Neural progenitor cell (in vitro differentiated cells): ENCODE measurements at regions not wholly inside any gene's neighbourhood (a gene's known extent, or its start where the extent isn't known, plus 50 kb on each side); places are given as distances from the start of the nearest gene placed in this dataset.

ENCODE experiments used
- DNase-seq: peaks from one replicate; pipeline ENCODE4 v3.0.0-alpha.2; 2016; ENCODE audit warnings: low spot score
- H2AFZ ChIP-seq: fragments of 200-600 bp; sonication (generic); replicated peaks from 2 replicates; pipeline ENCODE4 v1.6.1; 2016; ENCODE audit warnings: antibody characterized with exemption
- H3F3A ChIP-seq: fragments of 200-600 bp; sonication (generic); 2 replicates; pipeline ENCODE4 v1.6.1; 2016; ENCODE audit warnings: antibody characterized with exemption, low read depth
- H3K27ac ChIP-seq: fragments of 200-600 bp; sonication (generic); 2 replicates; pipeline ENCODE4 v1.5.1; 2016; ENCODE audit warnings: mild to moderate bottlenecking
- H3K27me3 ChIP-seq: fragments of 200-600 bp; sonication (generic); 2 replicates; pipeline ENCODE4 v1.6.1; 2016; ENCODE audit warnings: mild to moderate bottlenecking, moderate library complexity
- H3K36me3 ChIP-seq: fragments of 200-600 bp; sonication (generic); 2 replicates; pipeline ENCODE4 v1.5.1; 2016
- H3K4me1 ChIP-seq: fragments of 200-600 bp; sonication (generic); 2 replicates; pipeline ENCODE4 v1.6.1; 2016; ENCODE audit warnings: mixed run types
- H3K4me2 ChIP-seq: fragments of 200-600 bp; sonication (generic); 2 replicates; pipeline ENCODE4 v1.6.1; 2016
- H3K4me3 ChIP-seq: fragments of 200-600 bp; sonication (generic); 2 replicates; pipeline ENCODE4 v1.5.1; 2016
- H3K79me2 ChIP-seq: fragments of 200-600 bp; sonication (generic); 2 replicates; pipeline ENCODE4 v1.6.1; 2016; ENCODE audit warnings: low read depth
- H3K9ac ChIP-seq: fragments of 200-600 bp; sonication (generic); 2 replicates; pipeline ENCODE4 v1.6.1; 2016
- H3K9me3 ChIP-seq: fragments of 200-600 bp; sonication (generic); 2 replicates; pipeline ENCODE4 v1.5.1; 2016; ENCODE audit warnings: low read depth
- H4K20me1 ChIP-seq: fragments of 200-600 bp; sonication (generic); 2 replicates; pipeline ENCODE4 v1.6.1; 2016; ENCODE audit warnings: low read depth
- H3K27ac Mint-ChIP-seq: 3 replicates; pipeline ENCODE4 v1.8.0; 2021; ENCODE audit warnings: mixed read lengths
- H3K27me3 Mint-ChIP-seq: 2 replicates; pipeline ENCODE4 v1.8.0; 2022; ENCODE audit warnings: low read depth, mild to moderate bottlenecking, inconsistent platforms, moderate library complexity, mixed read lengths; ENCODE audit not compliant: insufficient read depth
- H3K36me3 Mint-ChIP-seq: 3 replicates; pipeline ENCODE4 v1.8.0; 2021; ENCODE audit warnings: mixed read lengths
- H3K4me1 Mint-ChIP-seq: 3 replicates; pipeline ENCODE4 v1.8.0; 2021; ENCODE audit warnings: mixed read lengths
- H3K4me3 Mint-ChIP-seq: 3 replicates; pipeline ENCODE4 v1.8.0; 2021; ENCODE audit warnings: mild to moderate bottlenecking, moderate library complexity, mixed read lengths
- H3K9me3 Mint-ChIP-seq: 3 replicates; pipeline ENCODE4 v1.8.0; 2020; ENCODE audit warnings: mixed read lengths
- CTCF ChIP-seq: fragments of 200-600 bp; sonication (generic); IDR thresholded peaks from 2 replicates; pipeline ENCODE4 v1.5.1; 2017; ENCODE audit warnings: antibody characterized with exemption, mild to moderate bottlenecking
- EZH2 ChIP-seq: fragments of 200-600 bp; sonication (generic); IDR thresholded peaks from 2 replicates; pipeline ENCODE4 v1.6.1; 2017; ENCODE audit warnings: antibody characterized with exemption, mild to moderate bottlenecking, moderate library complexity
- EZH2phosphoT487 ChIP-seq: fragments of 200-600 bp; sonication (generic); IDR thresholded peaks from 2 replicates; pipeline ENCODE4 v1.6.1; 2017; ENCODE audit warnings: antibody characterized with exemption

- no peaks in the 10 kb centered on the region for H3K27me3 ChIP-seq
- Mint-ChIP-seq H3K27me3 (peaks cover 4% of the 10 kb centered on the region), H3K9me3 (peaks cover 10% of the 10 kb centered on the region), H3K36me3 (no peaks in the 10 kb centered on the region), H3K27ac (no peak overlapping the region), H3K4me3 (no peak overlapping the region), H3K4me1 (peaks cover 24% of the 10 kb centered on the region)
- no peaks in the 10 kb centered on the region for H3K79me2 ChIP-seq
- H3F3A ChIP-seq: peaks cover 5% of the 10 kb centered on the region
- no peaks in the 10 kb centered on the region for H3K36me3 ChIP-seq
- peaks cover 14% of the 10 kb centered on the region for H3K4me1 ChIP-seq
- H3K27ac ChIP-seq: no peak overlapping the region
- no peaks in the 10 kb centered on the region for H3K9me3 ChIP-seq
- no peak for TF ChIP-seq EZH2
- no peak for TF ChIP-seq CTCF
- no peak for TF ChIP-seq EZH2phosphoT487
- H3K4me3 ChIP-seq: no peak overlapping the region
- no peak overlapping the region for H2AFZ ChIP-seq
- H4K20me1 ChIP-seq: no peaks in the 10 kb centered on the region
- no peak overlapping the region for H3K9ac ChIP-seq
- H3K4me2 ChIP-seq: no peak overlapping the region
- DNase-seq: no peak
These were observed 114.8 kb downstream of the BCOR start for GRCh38 chrX:39982948-39983347.

- Histone ChIP-seq H3K9me3 (no peaks in the 10 kb centered on the region), H3K4me1 (peaks cover 14% of the 10 kb centered on the region), H3K36me3 (no peaks in the 10 kb centered on the region), H2AFZ (no peak overlapping the region), H4K20me1 (no peaks in the 10 kb centered on the region), H3K4me3 (no peak overlapping the region), H3K27me3 (no peaks in the 10 kb centered on the region), H3F3A (peaks cover 5% of the 10 kb centered on the region), H3K4me2 (no peak overlapping the region), H3K9ac (no peak overlapping the region), H3K79me2 (no peaks in the 10 kb centered on the region), H3K27ac (no peak overlapping the region)
- Mint-ChIP-seq H3K27ac (no peak overlapping the region), H3K27me3 (peaks cover 4% of the 10 kb centered on the region), H3K36me3 (no peaks in the 10 kb centered on the region), H3K4me1 (peaks cover 24% of the 10 kb centered on the region), H3K9me3 (peaks cover 10% of the 10 kb centered on the region), H3K4me3 (no peak overlapping the region)
- no peak for DNase-seq
- no peak for TF ChIP-seq EZH2phosphoT487
- no peak for TF ChIP-seq EZH2
- no peak for TF ChIP-seq CTCF
These were observed 114.0 kb downstream of the BCOR start for GRCh38 chrX:39983715-39984114.

- no peak for TF ChIP-seq CTCF
- TF ChIP-seq EZH2: no peak
- no peak for TF ChIP-seq EZH2phosphoT487
- Histone ChIP-seq H3K4me1 (peaks cover 14% of the 10 kb centered on the region), H3K79me2 (no peaks in the 10 kb centered on the region), H4K20me1 (no peaks in the 10 kb centered on the region), H2AFZ (no peak overlapping the region), H3K36me3 (no peaks in the 10 kb centered on the region), H3K9ac (no peak overlapping the region), H3K4me2 (no peak overlapping the region), H3F3A (peaks cover 5% of the 10 kb centered on the region), H3K9me3 (no peaks in the 10 kb centered on the region), H3K27me3 (no peaks in the 10 kb centered on the region), H3K27ac (no peak overlapping the region), H3K4me3 (no peak overlapping the region)
- H3K9me3 Mint-ChIP-seq: peaks cover 10% of the 10 kb centered on the region
- peaks cover 4% of the 10 kb centered on the region for H3K27me3 Mint-ChIP-seq
- no peak for DNase-seq
- peaks cover 24% of the 10 kb centered on the region for H3K4me1 Mint-ChIP-seq
- no peak overlapping the region for H3K27ac Mint-ChIP-seq
- no peaks in the 10 kb centered on the region for H3K36me3 Mint-ChIP-seq
- H3K4me3 Mint-ChIP-seq: no peak overlapping the region
These were observed 113.4 kb downstream of the BCOR start for GRCh38 chrX:39984191-39984956.
